Caco-2 (cell line): ENCODE measurements at regions not wholly inside any gene's neighbourhood (a gene's known extent, or its start where the extent isn't known, plus 50 kb on each side); places are given as distances from the start of the nearest gene placed in this dataset.
"Not testable (repeated sequence)": the region's sequence is repeated elsewhere in the genome, so short reads cannot be mapped to it uniquely, and the experiment has no call there.

Experiments
- BruUV-seq: library from RNA; stranded (reverse); fragments of 400-500 nt; replicated peaks from 2 replicates; lab custom pipeline; 2021; lab: Mats Ljungman, UMichigan
- CTCF ChIA-PET: fragments of 300-600 bp; sonication (Branson Sonifier 250); formaldehyde crosslinking; loops from one replicate; lab custom pipeline; 2022; ENCODE audit warnings: antibody characterized with exemption; lab: Charles Lee
- POLR2A ChIA-PET: fragments of 300-600 bp; sonication (Branson Sonifier 250); formaldehyde crosslinking; loops from one replicate; lab custom pipeline; 2022; ENCODE audit warnings: antibody characterized with exemption; lab: Charles Lee
- DNase-seq, 2 experiments: peaks; one replicate each; pipeline versions ENCODE4 v3.0.0 to v3.0.0-alpha.2; 2020 to 2022
- H3K27me3 ChIP-seq: replicated peaks from 2 replicates; pipeline ENCODE4 v1.6.0; 2011; ENCODE audit warnings: low read length; ENCODE audit not compliant: control insufficient read depth, insufficient read depth
- H3K36me3 ChIP-seq: 2 replicates; pipeline ENCODE4 v1.5.1; 2011; ENCODE audit warnings: low read length; ENCODE audit not compliant: control insufficient read depth, insufficient read depth
- H3K4me1 ChIP-seq: fragments of 250-450 bp; sonication (Bioruptor Pico); 2 replicates; pipeline ENCODE4 v1.5.1; 2020; ENCODE audit warnings: mild to moderate bottlenecking
- H3K4me3 ChIP-seq: 2 replicates; pipeline ENCODE4 v1.5.1; 2011; ENCODE audit warnings: low read depth, mild to moderate bottlenecking, control low read depth, low read length
- H3K9me3 ChIP-seq: fragments of 250-450 bp; sonication (Bioruptor Pico); 2 replicates; pipeline ENCODE4 v1.5.1; 2020; ENCODE audit warnings: mild to moderate bottlenecking, moderate library complexity
- H3K27ac Mint-ChIP-seq: one replicate; pipeline ENCODE4 v1.8.0; 2022; ENCODE audit warnings: mixed read lengths; ENCODE audit not compliant: unreplicated experiment
- H3K27me3 Mint-ChIP-seq: one replicate; pipeline ENCODE4 v1.8.0; 2022; ENCODE audit warnings: mixed read lengths; ENCODE audit not compliant: insufficient read depth, unreplicated experiment
- H3K36me3 Mint-ChIP-seq: one replicate; pipeline ENCODE4 v1.8.0; 2022; ENCODE audit warnings: mild to moderate bottlenecking, mixed read lengths; ENCODE audit not compliant: insufficient read depth, unreplicated experiment
- H3K4me1 Mint-ChIP-seq: one replicate; pipeline ENCODE4 v1.8.0; 2022; ENCODE audit warnings: low read depth, mixed read lengths; ENCODE audit not compliant: unreplicated experiment
- H3K4me3 Mint-ChIP-seq: one replicate; pipeline ENCODE4 v1.8.0; 2022; ENCODE audit warnings: mild to moderate bottlenecking, moderate library complexity, mixed read lengths; ENCODE audit not compliant: unreplicated experiment
- H3K9me3 Mint-ChIP-seq: one replicate; pipeline ENCODE4 v1.8.0; 2022; ENCODE audit warnings: mixed read lengths; ENCODE audit not compliant: unreplicated experiment
- intact Hi-C: fragments of 100-400 bp; cut with micrococcal nuclease; formaldehyde crosslinking; loops from one replicate; pipeline ENCODE4 v1.10.0; 2022; ENCODE audit not compliant: unreplicated experiment

- H3K27me3 Mint-ChIP-seq, intact Hi-C loops, H3K4me3 Mint-ChIP-seq, BruUV-seq, H3K9me3 ChIP-seq, H3K36me3 ChIP-seq, POLR2A ChIA-PET, H3K27ac Mint-ChIP-seq, H3K9me3 Mint-ChIP-seq, DNase-seq, CTCF ChIA-PET, H3K27me3 ChIP-seq, H3K4me1 ChIP-seq, H3K4me3 ChIP-seq, H3K36me3 Mint-ChIP-seq, H3K4me1 Mint-ChIP-seq: not testable (repeated sequence)
Measured at GRCh38 chr9:39018107-39018506, 269.9 kb downstream of the CNTNAP3 start.

GRCh38 chr9:39015178-39015577 lies 272.8 kb downstream of the CNTNAP3 start:
- H3K27ac Mint-ChIP-seq, POLR2A ChIA-PET, intact Hi-C loops, DNase-seq, CTCF ChIA-PET, H3K36me3 Mint-ChIP-seq, H3K4me3 ChIP-seq, BruUV-seq, H3K9me3 ChIP-seq, H3K9me3 Mint-ChIP-seq, H3K4me1 Mint-ChIP-seq, H3K27me3 ChIP-seq, H3K4me1 ChIP-seq, H3K4me3 Mint-ChIP-seq, H3K27me3 Mint-ChIP-seq, H3K36me3 ChIP-seq: not testable (repeated sequence)

- intact Hi-C loops, POLR2A ChIA-PET: not testable (repeated sequence)
Measured at GRCh38 chr9:39014805-39015123, 273.2 kb downstream of the CNTNAP3 start.

GRCh38 chr9:39014096-39014804 lies 273.7 kb downstream of the CNTNAP3 start:
- H3K27me3 Mint-ChIP-seq, H3K4me1 Mint-ChIP-seq, H3K36me3 ChIP-seq, H3K4me3 Mint-ChIP-seq, POLR2A ChIA-PET, H3K4me3 ChIP-seq, intact Hi-C loops, H3K36me3 Mint-ChIP-seq, H3K27ac Mint-ChIP-seq, BruUV-seq, H3K9me3 Mint-ChIP-seq, DNase-seq, H3K4me1 ChIP-seq, H3K9me3 ChIP-seq, CTCF ChIA-PET, H3K27me3 ChIP-seq: not testable (repeated sequence)

More at GRCh38 chr9:39014805-39015123, 273.2 kb downstream of the CNTNAP3 start:
- H3K9me3 ChIP-seq, H3K36me3 Mint-ChIP-seq, BruUV-seq, H3K27me3 Mint-ChIP-seq, H3K4me1 ChIP-seq, H3K4me3 ChIP-seq, H3K27me3 ChIP-seq, CTCF ChIA-PET, H3K27ac Mint-ChIP-seq, H3K9me3 Mint-ChIP-seq, H3K4me1 Mint-ChIP-seq, H3K4me3 Mint-ChIP-seq, DNase-seq, H3K36me3 ChIP-seq: not testable (repeated sequence)

DNA sequence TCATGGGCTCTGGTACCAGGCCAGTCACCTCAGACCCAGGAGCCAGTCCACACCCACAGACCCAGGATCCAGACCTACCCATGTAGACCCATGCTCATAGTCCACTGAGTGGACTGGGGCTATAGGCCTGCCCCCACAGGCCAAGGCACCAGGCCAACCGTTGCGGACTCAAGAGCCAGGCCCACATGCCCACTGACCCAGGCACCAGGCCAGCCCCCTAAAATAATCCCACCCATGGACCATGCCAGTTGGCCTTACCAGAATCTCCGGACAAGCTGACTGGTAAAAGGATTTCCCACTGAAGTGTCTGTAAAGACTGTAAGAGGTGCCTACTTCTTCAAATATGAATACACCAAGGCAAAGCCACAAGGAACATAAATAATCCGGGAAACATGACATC lies 278.2 kb downstream of the CNTNAP3 start:
- H3K36me3 ChIP-seq, H3K27me3 Mint-ChIP-seq, H3K9me3 ChIP-seq, BruUV-seq, H3K27me3 ChIP-seq, POLR2A ChIA-PET, H3K9me3 Mint-ChIP-seq, H3K27ac Mint-ChIP-seq, H3K4me1 ChIP-seq, H3K4me3 Mint-ChIP-seq, DNase-seq, H3K36me3 Mint-ChIP-seq, H3K4me1 Mint-ChIP-seq, intact Hi-C loops, H3K4me3 ChIP-seq: not testable (repeated sequence)
- CTCF ChIA-PET = interaction anchor here (0.6 kb wide), 1 partner anchor 202 kb away, joined by 6 read pairs; no protein-coding TSS in a partner anchor

GRCh38 chr9:39009343-39009742 lies 278.6 kb downstream of the CNTNAP3 start:
- BruUV-seq, POLR2A ChIA-PET, H3K27me3 ChIP-seq, DNase-seq, H3K4me3 Mint-ChIP-seq, H3K4me1 Mint-ChIP-seq, H3K4me1 ChIP-seq, H3K9me3 Mint-ChIP-seq, H3K27ac Mint-ChIP-seq, H3K36me3 ChIP-seq, CTCF ChIA-PET, H3K27me3 Mint-ChIP-seq, H3K36me3 Mint-ChIP-seq, H3K4me3 ChIP-seq, H3K9me3 ChIP-seq, intact Hi-C loops: not testable (repeated sequence)

- H3K27me3 ChIP-seq, POLR2A ChIA-PET, H3K4me1 ChIP-seq, BruUV-seq, H3K4me1 Mint-ChIP-seq, H3K27me3 Mint-ChIP-seq, H3K4me3 ChIP-seq, DNase-seq, H3K9me3 ChIP-seq, H3K9me3 Mint-ChIP-seq, intact Hi-C loops, H3K36me3 ChIP-seq, H3K4me3 Mint-ChIP-seq, CTCF ChIA-PET, H3K36me3 Mint-ChIP-seq, H3K27ac Mint-ChIP-seq: not testable (repeated sequence)
Measured at GRCh38 chr9:39008907-39009306, 279.1 kb downstream of the CNTNAP3 start.
